Ectodermal cell (in vitro differentiated cells): ENCODE measurements at regions not wholly inside any gene's neighbourhood (a gene's known extent, or its start where the extent isn't known, plus 50 kb on each side); places are given as distances from the start of the nearest gene placed in this dataset.

Experiments used
- H3K27ac ChIP-seq: 2 replicates; pipeline ENCODE4 v1.7.0; 2013; ENCODE audit warnings: mild to moderate bottlenecking, low read depth, low read length; ENCODE audit not compliant: insufficient read depth, poor library complexity, severe bottlenecking
- H3K27me3 ChIP-seq: 2 replicates; pipeline ENCODE4 v1.7.0; 2013; ENCODE audit warnings: mild to moderate bottlenecking, low read length; ENCODE audit not compliant: insufficient read depth, control insufficient read depth, poor library complexity, severe bottlenecking
- H3K36me3 ChIP-seq: one replicate; pipeline ENCODE4 v1.7.0; 2013; ENCODE audit warnings: low read length; ENCODE audit not compliant: control insufficient read depth, insufficient read depth
- H3K4me1 ChIP-seq: one replicate; pipeline ENCODE4 v1.7.0; 2013; ENCODE audit warnings: low read length; ENCODE audit not compliant: control insufficient read depth, insufficient read depth
- H3K4me3 ChIP-seq: 2 replicates; pipeline ENCODE4 v1.7.0; 2013; ENCODE audit warnings: low read depth, low read length, control low read depth; ENCODE audit not compliant: insufficient read depth
- H3K9me3 ChIP-seq: 2 replicates; pipeline ENCODE4 v1.7.0; 2013; ENCODE audit warnings: mild to moderate bottlenecking, low read length, moderate library complexity; ENCODE audit not compliant: control insufficient read depth
- WGBS, 2 experiments: methylation state at CpG; one replicate each; pipeline ENCODE4 v1.1.7; 2013; ENCODE audit warnings: missing lambda C conversion rate in 2 of 2; 5-methylcytosine and 5-hydroxymethylcytosine counted together

DNA sequence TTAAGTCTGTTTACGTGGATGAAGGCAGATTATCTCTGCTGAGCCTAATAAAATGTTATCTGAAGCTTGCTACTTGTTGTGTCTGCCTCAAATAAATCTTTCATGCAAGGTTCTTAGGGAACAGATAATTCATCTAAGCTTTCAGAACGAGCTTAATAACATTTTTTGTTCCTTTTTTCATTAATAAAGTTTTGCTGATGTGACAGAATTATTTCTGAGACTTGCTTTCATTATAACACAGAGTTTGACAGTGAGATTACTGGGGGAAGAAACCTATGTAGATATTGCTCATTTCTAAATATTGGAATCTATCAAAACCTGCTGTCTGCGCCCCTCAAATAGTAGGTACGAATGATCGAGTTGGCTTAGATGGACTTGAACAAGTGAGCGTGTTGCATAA, 948.7 kb upstream of the SEL1L start:
- Histone ChIP-seq H3K27ac (no peak overlapping the region), H3K9me3 (no peaks in the 10 kb centered on the region), H3K36me3 (no peaks in the 10 kb centered on the region), H3K27me3 (no peaks in the 10 kb centered on the region), H3K4me1 (no peaks in the 10 kb centered on the region), H3K4me3 (no peak overlapping the region)
- WGBS, 2 experiments, result 89 to 96% methylated on average over 5 to 6 of the region's 6 CpGs

DNA sequence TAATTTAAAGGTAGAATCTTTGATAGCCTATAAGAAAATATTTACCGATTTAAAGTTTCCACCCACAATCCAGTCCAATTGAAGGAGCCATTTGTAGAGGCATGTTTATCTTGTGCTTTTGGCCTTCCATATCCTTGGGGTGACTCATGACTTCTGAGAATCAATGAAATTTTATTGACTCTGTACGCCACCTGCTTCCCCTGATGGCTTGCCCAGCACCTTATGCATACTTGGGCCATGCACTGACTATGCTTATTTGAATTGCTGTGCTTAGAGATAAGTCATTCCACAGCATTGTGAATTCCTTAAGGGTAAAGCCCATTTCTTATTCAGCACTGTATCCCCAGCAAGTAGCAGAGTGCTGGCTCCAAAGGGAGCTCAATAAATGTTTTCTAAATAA, 954.8 kb upstream of the SEL1L start:
- 90 to 93% methylated on average over 2 of the region's 2 CpGs for WGBS, 2 experiments
- H3K4me1 ChIP-seq, result no peaks in the 10 kb centered on the region
- no peak overlapping the region for H3K27ac ChIP-seq
- H3K4me3 ChIP-seq, result no peak overlapping the region
- H3K27me3 ChIP-seq, result no peaks in the 10 kb centered on the region
- H3K36me3 ChIP-seq, result no peaks in the 10 kb centered on the region
- H3K9me3 ChIP-seq, result no peaks in the 10 kb centered on the region

DNA sequence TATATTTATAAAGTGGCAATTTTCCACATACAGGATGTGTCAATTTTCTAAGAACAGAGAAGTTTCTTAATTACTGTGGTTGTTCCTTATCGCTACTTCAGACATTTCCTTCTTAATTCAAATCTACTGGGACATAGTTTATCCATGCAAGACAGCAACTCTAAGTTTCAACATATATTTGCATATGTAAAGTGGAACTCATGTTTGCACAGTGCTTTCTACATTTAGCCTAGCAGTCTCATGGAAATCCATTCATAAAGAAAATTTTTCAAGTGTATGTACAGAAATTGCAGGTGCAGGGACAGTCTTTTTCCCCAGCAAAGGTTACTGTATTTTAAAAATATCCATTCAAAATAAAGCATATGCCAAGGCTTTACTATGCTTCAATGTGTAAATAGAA, 956.7 kb upstream of the SEL1L start:
- Histone ChIP-seq H3K4me3 (no peak overlapping the region), H3K27me3 (no peaks in the 10 kb centered on the region), H3K36me3 (no peaks in the 10 kb centered on the region), H3K4me1 (no peaks in the 10 kb centered on the region), H3K27ac (no peak overlapping the region), H3K9me3 (no peaks in the 10 kb centered on the region)
- 77 to 100% methylated on average over 1 of the region's 1 CpG for WGBS, 2 experiments

DNA sequence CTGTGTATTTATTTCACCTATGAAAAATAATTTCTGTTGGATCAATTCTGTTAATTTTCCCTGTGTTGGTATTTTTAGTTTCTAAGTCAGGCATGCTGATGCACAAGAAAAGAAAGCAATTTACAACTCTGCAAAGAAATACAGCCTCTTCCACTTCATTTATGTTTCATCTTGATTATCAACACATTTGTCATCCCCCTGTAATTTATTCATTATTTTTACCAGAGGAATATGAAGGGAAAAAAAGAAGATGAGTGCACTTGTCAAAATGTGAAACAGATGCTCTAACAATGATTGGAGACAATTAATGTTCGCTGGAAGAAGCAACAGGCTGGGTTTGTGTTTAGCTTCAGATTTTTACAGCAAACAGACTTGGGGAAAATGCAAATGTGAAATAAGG, 958.5 kb upstream of the SEL1L start:
- Histone ChIP-seq H3K9me3 (no peaks in the 10 kb centered on the region), H3K36me3 (no peaks in the 10 kb centered on the region), H3K4me3 (no peak overlapping the region), H3K27me3 (no peaks in the 10 kb centered on the region), H3K4me1 (no peaks in the 10 kb centered on the region), H3K27ac (no peak overlapping the region)
- WGBS, 2 experiments, result 86 to 96% methylated on average over 1 of the region's 1 CpG

DNA sequence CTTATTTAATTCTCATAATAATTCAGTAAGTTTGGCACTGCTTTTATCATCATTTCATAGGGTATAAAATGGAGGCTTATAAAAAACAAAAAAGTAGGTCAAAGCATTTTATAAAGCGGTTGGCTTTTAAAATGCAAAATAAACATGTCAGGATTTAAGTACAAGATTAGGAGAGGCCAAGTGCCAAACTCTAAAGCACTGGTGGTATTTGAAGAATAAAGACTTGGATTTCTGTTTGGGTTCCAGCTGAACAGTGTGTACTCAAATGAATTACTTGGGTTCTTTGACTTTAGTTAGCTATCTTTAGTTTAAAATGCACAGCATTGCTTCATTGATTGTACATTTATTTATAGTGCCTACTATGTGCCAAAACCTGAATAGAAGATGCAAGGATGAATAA, 966.6 kb upstream of the SEL1L start:
- WGBS, 2 experiments, result 90 to 98% methylated on average over 1 of the region's 1 CpG
- no peaks in the 10 kb centered on the region for H3K4me1 ChIP-seq

DNA sequence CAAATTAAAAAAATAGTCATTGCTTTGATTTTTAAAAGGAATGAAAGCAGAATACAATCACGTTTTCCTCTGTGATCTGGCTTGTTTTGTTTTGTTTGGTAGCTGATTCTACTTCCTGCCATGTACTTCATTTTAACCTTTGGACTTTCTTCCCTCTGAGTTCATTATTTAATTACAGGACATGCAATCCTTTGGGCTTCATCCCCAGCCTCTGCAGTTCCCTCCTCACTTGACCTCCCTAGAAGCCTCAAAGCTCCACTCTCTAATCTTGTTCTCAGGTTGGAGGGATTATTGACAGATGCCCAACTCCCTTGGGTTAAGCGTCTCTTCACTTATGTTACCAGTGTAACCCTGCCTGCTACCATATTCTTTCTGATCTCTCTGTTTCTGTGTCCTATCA, 967.9 kb upstream of the SEL1L start:
- no peak overlapping the region for H3K27ac ChIP-seq
- H3K9me3 ChIP-seq, result no peaks in the 10 kb centered on the region
- no peaks in the 10 kb centered on the region for H3K27me3 ChIP-seq
- 90 to 94% methylated on average over 2 of the region's 2 CpGs for WGBS, 2 experiments
- no peak overlapping the region for H3K4me3 ChIP-seq
- H3K36me3 ChIP-seq, result no peaks in the 10 kb centered on the region
- H3K4me1 ChIP-seq, result no peaks in the 10 kb centered on the region

More for the DNA sequence above, 966.6 kb upstream of the SEL1L start:
- Histone ChIP-seq H3K9me3 (no peaks in the 10 kb centered on the region), H3K27ac (no peak overlapping the region), H3K4me3 (no peak overlapping the region), H3K27me3 (no peaks in the 10 kb centered on the region), H3K36me3 (no peaks in the 10 kb centered on the region)

DNA sequence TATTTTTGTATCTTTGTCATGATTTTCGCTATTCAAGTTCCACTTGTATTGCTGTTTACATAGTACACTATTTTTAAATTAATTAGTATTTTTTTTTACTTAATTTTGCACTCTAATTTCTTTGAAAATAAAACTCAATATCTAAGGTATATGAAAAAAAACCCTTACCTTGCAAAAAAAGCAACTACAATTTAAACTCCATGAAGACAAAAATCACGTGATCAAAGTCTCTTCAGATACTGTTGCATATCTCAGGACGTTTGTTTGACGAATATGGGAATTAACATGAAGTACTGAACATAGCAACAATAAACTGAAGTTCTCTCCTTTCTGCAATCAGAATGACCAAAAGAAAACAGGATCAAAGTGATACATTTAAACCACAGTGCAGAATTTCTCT, 968.4 kb upstream of the SEL1L start:
- no peaks in the 10 kb centered on the region for H3K9me3 ChIP-seq
- 90 to 94% methylated on average over 3 of the region's 4 CpGs for WGBS, 2 experiments

DNA sequence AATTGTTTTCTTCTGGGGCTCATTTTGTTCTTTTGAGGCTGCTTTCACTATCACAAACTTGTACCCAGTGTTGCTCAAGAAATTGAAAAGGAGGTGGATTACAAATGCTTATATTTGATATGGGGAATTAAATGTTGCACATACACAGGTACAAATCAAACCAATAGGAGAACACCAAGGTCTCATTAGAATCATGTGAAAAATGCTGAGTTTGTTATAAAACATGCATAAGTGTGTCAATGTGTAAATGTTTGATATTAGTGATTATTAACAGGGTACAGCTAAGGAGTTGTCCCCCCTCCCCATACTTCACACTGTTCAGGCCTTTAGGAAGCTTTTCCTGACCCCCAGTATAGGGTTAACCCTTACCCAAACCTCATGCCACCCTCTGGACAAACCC, 971.2 kb upstream of the SEL1L start:
- no peaks in the 10 kb centered on the region for H3K9me3 ChIP-seq
- H3K4me3 ChIP-seq, result no peak overlapping the region
- H3K36me3 ChIP-seq, result no peaks in the 10 kb centered on the region
- no peaks in the 10 kb centered on the region for H3K27me3 ChIP-seq
- H3K4me1 ChIP-seq, result no peaks in the 10 kb centered on the region
- no peak overlapping the region for H3K27ac ChIP-seq

More for the DNA sequence above, 968.4 kb upstream of the SEL1L start:
- no peak overlapping the region for H3K27ac ChIP-seq
- H3K4me1 ChIP-seq, result no peaks in the 10 kb centered on the region
- no peaks in the 10 kb centered on the region for H3K36me3 ChIP-seq
- H3K4me3 ChIP-seq, result no peak overlapping the region
- H3K27me3 ChIP-seq, result no peaks in the 10 kb centered on the region

DNA sequence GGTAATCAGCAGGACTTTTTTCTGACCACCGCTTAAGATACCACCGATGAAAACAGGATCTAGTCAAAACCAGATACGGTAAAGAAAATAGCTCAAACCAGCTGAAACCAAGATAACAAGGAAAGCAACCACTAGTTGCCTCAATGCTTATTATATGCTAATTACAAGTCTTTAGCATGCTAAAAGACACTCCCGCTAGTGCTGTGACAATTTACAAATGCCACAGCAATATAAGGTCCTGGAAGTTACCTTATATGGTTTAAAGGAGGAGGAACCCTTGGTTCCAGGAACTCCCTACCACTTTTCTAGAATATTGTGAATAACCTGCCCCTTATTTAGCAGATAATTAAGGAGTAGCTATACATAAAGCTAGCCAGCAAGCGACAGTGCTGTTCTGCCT, 976.4 kb upstream of the SEL1L start:
- Histone ChIP-seq H3K27ac (no peak overlapping the region), H3K27me3 (no peaks in the 10 kb centered on the region), H3K36me3 (no peaks in the 10 kb centered on the region), H3K4me3 (no peak overlapping the region), H3K4me1 (no peaks in the 10 kb centered on the region), H3K9me3 (no peaks in the 10 kb centered on the region)
- WGBS, 2 experiments, result 87 to 91% methylated on average over 5 of the region's 5 CpGs

DNA sequence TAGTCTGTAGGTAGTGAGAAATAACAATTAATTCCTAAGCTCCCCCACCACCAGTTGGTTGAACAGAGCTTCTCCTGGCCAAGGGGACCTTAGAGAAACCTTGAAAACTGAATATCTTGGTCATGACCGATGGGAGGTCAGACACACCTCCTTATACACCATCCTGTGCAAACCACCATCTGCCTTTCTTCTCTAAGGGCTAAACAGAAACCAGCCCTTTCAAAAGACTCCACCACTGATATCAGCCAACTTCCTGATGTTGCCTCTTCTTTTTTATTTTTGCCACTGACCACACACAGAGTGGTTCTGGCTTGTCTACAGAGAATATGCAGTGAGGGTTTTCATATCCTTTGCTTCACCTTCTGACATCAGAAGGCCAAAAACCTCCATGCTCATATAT, 977.7 kb upstream of the SEL1L start:
- no peaks in the 10 kb centered on the region for H3K4me1 ChIP-seq
- H3K4me3 ChIP-seq, result no peak overlapping the region
- H3K9me3 ChIP-seq, result no peaks in the 10 kb centered on the region
- no peaks in the 10 kb centered on the region for H3K36me3 ChIP-seq
- H3K27ac ChIP-seq, result no peak overlapping the region
- WGBS, 2 experiments, result 90 to 96% methylated on average over 1 of the region's 1 CpG
- no peaks in the 10 kb centered on the region for H3K27me3 ChIP-seq

DNA sequence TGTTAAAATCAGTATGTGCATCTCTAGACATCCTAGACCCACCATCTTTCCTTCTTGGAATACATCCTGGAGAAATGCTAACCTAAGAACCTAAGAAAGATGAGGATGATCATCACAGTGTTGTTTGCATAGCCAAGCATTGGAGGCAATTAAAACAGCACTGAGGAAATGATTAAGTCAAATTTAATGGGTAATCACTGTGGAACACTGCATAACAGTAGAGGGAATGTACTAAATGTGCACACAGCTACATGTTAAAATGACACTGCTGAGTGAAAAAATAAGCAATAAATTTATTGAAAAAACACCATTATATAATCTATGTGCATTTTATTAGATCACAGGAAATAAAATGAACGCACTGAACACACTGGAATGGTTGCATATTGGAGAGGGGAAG, 987.1 kb upstream of the SEL1L start:
- 94 to 100% methylated on average over 1 of the region's 1 CpG for WGBS, 2 experiments
- H3K4me3 ChIP-seq, result no peak overlapping the region
- H3K9me3 ChIP-seq, result no peaks in the 10 kb centered on the region
- H3K27ac ChIP-seq, result no peak overlapping the region
- H3K4me1 ChIP-seq, result no peaks in the 10 kb centered on the region
- no peaks in the 10 kb centered on the region for H3K27me3 ChIP-seq
- no peaks in the 10 kb centered on the region for H3K36me3 ChIP-seq
